GM18505 (cell line): ENCODE measurements at regions not wholly inside any gene's neighbourhood (a gene's known extent, or its start where the extent isn't known, plus 50 kb on each side); places are given as distances from the start of the nearest gene placed in this dataset.
"Not testable (repeated sequence)": the region's sequence is repeated elsewhere in the genome, so short reads cannot be mapped to it uniquely, and the experiment has no call there.

ENCODE experiments used
- ATAC-seq: cut with Tn5 transposase; IDR thresholded peaks from one replicate; pipeline ENCODE4 v1.9.1; 2021; ENCODE audit not compliant: unreplicated experiment
- POLR2A ChIP-seq: IDR thresholded peaks from 4 replicates; pipeline ENCODE4 v1.6.1; 2011; ENCODE audit warnings: borderline replicate concordance; ENCODE audit not compliant: insufficient read depth, insufficient read length; ENCODE audit errors: extremely low read depth

- ATAC-seq: no peak
- TF ChIP-seq POLR2A: no peak
These were observed 151.3 kb upstream of the THUMPD2 start for GRCh38 chr2:39930175-39930917.

GRCh38 chr2:39929531-39929930, 150.5 kb upstream of the THUMPD2 start:
- no peak for ATAC-seq
- no peak for TF ChIP-seq POLR2A

- TF ChIP-seq POLR2A: no peak
- ATAC-seq: no peak
These were observed 146.3 kb upstream of the THUMPD2 start for GRCh38 chr2:39925312-39925711.

- TF ChIP-seq POLR2A: no peak
- ATAC-seq: no peak
These were observed 144.4 kb upstream of the THUMPD2 start for GRCh38 chr2:39923455-39923854.

- no peak for ATAC-seq
These were observed 143.8 kb upstream of the THUMPD2 start for GRCh38 chr2:39922679-39923405.

GRCh38 chr2:39920307-39920801, 141.3 kb upstream of the THUMPD2 start:
- TF ChIP-seq POLR2A: no peak
- ATAC-seq: no peak

More at GRCh38 chr2:39922679-39923405, 143.8 kb upstream of the THUMPD2 start:
- TF ChIP-seq POLR2A: no peak

GRCh38 chr2:39919511-39920306, 140.7 kb upstream of the THUMPD2 start:
- TF ChIP-seq POLR2A: no peak
- no peak for ATAC-seq

GRCh38 chr2:39918886-39919285, 139.8 kb upstream of the THUMPD2 start:
- no peak for TF ChIP-seq POLR2A
- ATAC-seq: no peak

GRCh38 chr2:39917371-39917770, 138.3 kb upstream of the THUMPD2 start:
- ATAC-seq: not testable (repeated sequence)

- ATAC-seq: no peak
- TF ChIP-seq POLR2A: no peak
These were observed 135.9 kb upstream of the THUMPD2 start for GRCh38 chr2:39914949-39915348.

- peak; percentile 60 for ATAC-seq
These were observed 134.8 kb upstream of the THUMPD2 start for GRCh38 chr2:39913648-39914461.

GRCh38 chr2:39902103-39902502, 123.0 kb upstream of the THUMPD2 start:
- no peak for TF ChIP-seq POLR2A
- ATAC-seq: no peak

More at GRCh38 chr2:39913648-39914461, 134.8 kb upstream of the THUMPD2 start:
- no peak for TF ChIP-seq POLR2A

- ATAC-seq: no peak
- TF ChIP-seq POLR2A: no peak
These were observed 119.9 kb upstream of the THUMPD2 start for GRCh38 chr2:39898934-39899333.

GRCh38 chr2:39897273-39897672, 118.2 kb upstream of the THUMPD2 start:
- TF ChIP-seq POLR2A: no peak
- ATAC-seq: no peak
